NCI-H2107 (cell line): ENCODE measurements at regions not wholly inside any gene's neighbourhood (a gene's known extent, or its start where the extent isn't known, plus 50 kb on each side); places are given as distances from the start of the nearest gene placed in this dataset.
A peak's percentile ranks its signal among the peaks of the same experiment; 100 is the strongest.

ENCODE experiments used
- DNase-seq: peaks from one replicate; lab custom pipeline; 2025; lab: John Stamatoyannopoulos, UW

DNA sequence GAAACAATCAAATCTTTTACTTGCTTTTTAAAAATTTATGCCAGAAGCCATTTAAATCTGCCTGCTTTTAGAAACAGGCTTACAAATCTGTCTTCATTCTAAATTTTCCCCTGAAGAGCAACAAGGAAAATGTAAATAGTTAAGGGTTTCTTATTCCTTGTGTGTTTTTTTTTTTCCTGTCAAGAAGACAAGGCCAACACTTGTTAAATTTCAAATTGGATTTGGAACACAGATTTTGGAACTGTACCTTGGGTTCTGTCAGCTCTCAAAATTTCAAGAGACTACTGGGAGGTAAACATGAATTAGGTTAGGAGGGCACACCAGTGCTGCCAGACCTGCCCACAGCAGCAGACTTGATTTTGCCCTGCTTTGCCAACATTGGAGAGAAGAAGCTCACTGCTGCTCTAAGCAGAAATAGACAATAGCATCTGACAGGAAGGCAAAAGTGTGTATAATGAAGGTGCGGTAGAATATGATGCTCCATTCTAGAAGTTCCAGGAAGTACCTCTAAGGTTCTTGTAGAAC lies 121.7 kb downstream of the NHLRC3 start:
- DNase-seq, result no peak

DNA sequence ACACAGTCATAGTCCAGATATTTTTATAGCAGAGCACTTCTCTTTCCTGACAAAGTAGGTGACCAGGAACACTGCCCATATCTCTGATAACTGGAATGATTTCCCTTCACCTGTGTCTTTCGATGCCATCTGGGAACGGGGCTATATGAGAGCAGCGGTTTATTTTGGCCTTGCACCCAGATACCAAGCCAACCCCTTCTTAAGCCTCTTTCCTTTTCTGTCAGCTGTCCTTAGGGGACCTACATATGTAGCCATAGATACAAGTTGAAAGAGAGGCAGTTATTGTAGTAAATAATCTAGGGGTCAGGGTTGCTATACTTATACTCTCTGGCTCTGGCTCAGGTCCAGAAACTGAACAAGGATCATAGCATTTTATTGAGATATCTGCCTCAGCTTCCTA lies 128.8 kb downstream of the NHLRC3 start:
- DNase-seq, result no peak

DNA sequence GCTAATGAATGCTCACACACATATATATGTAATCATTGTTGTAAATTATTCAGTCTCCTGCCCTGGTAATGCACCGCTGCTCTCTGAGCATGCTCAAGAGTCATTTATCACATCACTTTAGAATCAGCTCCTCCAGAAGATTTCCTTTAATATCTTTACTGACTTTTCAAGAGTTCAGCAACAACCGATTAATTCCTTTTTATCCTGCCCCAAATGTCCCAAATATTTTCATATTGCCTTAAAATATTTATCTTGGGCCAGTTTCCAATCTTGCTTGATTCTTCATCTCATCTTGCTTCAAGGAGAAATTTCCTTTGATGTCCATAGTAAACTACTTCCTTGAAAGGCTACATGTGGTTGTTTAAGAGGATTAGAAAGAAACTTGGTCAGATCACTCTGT lies 132.5 kb downstream of the NHLRC3 start:
- no peak for DNase-seq

GRCh38 chr13:39185326-39185725 lies 147.1 kb downstream of the NHLRC3 start:
- DNase-seq, result no peak

GRCh38 chr13:39186205-39186875 lies 148.1 kb downstream of the NHLRC3 start:
- no peak for DNase-seq

GRCh38 chr13:39189778-39190177 lies 151.5 kb downstream of the NHLRC3 start:
- DNase-seq, result no peak

DNA sequence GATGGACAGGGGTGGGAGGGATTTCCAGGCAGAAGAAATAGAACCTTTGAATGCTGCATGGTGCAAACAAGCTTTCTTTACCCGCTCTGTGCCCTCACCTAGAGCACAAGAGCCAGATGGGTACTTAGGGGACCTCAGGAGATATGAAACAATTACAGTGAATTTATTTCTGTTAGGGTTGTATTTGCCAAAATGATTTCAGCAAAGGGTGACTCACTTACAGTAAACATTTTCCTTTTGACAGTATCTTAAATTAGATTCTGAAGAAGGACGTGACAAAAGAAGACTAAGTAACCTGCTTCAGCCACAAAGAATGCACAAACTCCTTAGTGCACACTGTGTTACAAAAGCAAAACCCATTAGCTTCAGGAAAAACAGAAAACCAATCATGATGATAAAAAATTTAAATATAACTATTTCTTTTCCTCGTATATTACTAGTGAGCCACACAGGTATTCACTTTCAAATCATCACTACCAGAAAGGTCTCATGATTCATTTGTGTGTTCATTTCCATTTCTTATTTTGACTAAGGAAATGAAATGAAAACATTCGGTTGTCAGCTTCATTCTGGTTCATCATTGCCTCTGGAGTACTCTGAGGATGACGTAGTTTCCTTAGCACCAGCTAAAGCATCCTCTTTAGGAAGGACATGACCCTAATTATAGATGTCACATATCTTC lies 158.8 kb downstream of the NHLRC3 start:
- DNase-seq, result peak; percentile 1

GRCh38 chr13:39197647-39198007 lies 159.4 kb downstream of the NHLRC3 start:
- DNase-seq, result no peak

DNA sequence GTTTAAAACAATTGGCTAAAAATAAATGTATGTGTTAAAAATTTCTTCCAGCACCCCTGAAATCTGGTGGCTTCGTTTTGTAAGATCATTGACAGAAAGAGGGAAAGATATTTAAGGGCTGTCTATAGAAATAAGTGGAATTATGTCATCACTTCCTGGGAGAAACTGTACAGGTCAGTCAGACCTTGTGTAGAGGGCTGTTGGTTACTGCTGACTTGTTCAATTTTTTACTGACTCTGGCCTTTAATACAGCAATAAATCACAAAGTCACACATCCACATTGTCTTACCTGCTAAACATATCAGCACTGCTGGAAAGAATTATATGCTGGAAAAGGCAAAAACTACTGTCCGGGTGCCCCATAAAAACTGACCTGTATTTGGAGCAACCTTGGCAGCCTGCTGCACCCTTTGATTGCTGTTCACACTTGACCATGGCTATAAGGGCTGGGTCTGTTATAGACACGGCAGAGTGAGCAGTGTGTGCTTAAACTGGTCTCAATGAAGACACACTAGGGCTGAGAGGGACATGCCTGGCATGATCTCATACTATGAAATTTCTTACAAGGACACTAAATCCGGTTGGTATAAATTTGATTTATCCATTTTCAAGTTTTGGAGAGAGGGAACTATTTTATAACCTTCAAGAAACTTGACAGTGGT lies 162.1 kb downstream of the NHLRC3 start:
- DNase-seq, result no peak

GRCh38 chr13:39201180-39201579 lies 162.9 kb downstream of the NHLRC3 start:
- DNase-seq, result no peak

DNA sequence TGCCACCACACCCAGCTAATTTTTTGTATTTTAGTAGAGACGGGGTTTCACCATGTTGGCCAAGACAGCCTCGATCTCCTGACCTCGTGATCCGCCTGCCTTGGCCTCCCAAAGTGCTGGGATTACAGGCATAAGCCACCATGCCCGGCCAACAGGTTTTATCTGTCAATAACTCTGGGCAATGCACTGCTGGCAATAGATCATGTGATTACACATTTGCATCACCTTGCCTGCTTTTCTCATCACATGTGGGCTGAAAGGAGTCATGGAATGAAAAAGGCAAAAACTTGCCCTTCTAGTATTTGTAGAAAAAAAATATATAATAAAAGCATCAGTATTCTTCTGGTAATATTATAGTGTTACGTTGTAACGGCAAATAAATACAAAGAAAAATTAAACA lies 164.5 kb downstream of the NHLRC3 start:
- no peak for DNase-seq

- DNase-seq, result no peak
Observed at GRCh38 chr13:39208636-39209035, 170.4 kb downstream of the NHLRC3 start.

DNA sequence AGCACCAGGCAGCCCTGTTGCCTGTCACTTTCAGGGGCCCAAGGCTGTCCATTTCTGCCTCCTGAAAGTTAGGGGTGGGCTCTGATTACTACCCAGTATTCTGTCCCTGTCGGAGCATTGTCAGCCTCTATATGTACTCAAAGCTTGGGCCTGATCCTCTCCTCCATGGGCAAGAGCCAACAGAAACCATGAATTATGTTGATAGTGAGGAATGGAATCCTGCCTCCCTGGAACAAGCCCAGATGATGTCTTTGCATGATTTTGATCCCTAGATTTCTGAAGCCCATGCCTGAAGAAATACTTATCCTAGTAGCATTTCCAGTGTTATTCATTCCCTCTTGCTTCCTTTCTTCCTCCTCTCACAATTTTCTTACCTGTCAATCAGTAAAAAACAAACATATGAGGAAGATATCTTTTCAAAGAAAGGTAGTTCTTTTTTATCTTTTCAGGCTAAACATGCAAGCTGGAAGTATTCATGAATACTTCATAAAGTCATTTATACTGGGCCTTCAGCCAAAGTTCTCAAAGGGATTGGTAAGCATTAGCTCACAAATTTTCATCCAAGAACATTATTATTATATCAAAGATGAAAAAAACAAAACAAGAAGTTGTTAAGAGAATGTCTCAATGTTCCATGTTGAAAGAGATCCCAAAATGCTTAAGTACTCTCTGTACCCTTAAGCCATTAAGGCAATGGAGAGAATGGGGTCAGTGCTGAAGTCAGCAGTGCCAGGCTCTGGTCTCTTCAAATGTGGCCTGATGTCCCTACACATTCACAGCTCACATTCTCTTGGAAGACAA lies 171.7 kb downstream of the NHLRC3 start:
- DNase-seq, result no peak

GRCh38 chr13:39210961-39211534 lies 172.8 kb downstream of the NHLRC3 start:
- DNase-seq, result no peak

DNA sequence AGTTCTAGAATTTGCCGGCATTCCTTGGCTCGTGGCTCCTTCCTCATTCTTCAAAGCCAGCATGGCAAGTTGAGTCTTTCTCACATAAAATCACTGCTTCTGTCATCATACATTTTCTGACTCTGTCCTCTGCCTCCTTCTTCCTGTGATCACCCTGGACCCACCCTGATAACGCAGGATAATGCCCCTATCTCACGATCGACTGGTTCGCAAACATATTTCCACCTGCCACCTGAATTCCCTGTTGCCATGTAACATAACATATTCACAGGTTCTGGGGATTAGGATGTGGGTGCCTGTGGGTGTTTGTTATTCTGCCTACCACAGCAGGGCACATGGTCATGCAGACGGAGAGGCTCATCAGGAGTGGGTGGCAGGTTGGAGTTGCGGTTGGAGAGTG lies 177.7 kb downstream of the NHLRC3 start:
- no peak for DNase-seq

DNA sequence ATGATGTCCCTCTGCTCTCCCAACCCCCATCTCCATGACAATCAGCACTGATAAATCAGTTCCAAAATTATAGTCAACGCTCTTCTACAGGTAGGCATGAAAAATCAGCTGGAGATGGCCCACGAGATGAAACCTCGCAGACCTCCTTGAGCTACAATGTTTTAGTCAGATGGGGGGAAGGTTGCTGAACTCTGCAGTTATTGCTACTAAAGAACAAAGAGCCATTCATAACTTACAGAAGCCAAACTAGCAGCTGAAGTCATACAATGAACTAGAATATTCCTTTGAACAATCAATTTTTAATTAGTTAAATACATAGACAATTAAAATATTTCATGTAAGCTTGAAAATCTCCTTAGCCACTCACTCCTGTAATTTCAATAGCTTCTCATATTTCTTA lies 179.2 kb downstream of the NHLRC3 start:
- no peak for DNase-seq

DNA sequence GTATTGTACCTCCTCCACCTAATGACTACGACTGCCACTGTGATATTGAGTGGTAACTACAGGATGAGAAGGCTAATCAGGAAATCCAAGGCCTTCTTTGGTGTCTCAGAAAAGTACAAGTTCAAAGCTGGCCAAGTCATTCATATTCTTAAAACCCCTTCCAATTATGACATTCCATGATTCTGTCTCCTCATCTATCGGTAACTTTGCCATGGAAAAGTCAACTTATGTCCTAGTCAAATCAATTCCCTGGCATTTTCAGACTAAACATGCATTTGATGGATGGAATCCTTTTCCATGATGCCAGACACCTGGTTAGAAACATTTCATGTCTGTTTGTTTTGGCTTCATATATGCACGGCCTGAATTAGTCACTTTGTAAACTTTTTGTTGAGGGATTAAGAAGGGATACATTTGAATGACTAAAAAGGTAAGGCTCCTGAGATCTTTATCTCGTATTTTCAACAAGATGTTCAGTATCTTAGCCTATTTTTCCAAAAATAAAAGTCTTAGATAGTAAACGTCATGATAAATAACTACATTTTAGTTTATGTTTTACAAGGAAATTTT lies 186.5 kb downstream of the NHLRC3 start:
- DNase-seq, result no peak

DNA sequence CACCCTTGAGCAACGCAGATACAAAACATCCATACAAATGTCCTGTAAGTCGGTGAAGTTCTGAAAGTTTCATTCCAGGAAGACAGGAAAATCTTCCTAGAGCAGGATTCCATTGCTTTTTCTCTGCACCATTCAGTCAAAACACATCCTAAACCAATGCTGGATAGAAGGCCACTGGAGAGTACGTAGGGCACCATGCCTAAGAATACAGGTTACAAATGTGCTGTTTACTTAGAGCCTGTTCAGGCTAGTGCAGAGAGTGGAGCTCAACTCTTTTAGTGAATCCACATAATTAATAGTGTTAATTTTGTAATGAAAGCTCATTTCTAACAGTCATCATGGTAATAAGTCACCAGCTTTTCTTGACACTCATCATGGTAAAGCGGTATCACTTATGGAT lies 187.6 kb downstream of the NHLRC3 start:
- DNase-seq, result no peak

- no peak for DNase-seq
Observed at GRCh38 chr13:39226359-39226758, 188.1 kb downstream of the NHLRC3 start.

DNA sequence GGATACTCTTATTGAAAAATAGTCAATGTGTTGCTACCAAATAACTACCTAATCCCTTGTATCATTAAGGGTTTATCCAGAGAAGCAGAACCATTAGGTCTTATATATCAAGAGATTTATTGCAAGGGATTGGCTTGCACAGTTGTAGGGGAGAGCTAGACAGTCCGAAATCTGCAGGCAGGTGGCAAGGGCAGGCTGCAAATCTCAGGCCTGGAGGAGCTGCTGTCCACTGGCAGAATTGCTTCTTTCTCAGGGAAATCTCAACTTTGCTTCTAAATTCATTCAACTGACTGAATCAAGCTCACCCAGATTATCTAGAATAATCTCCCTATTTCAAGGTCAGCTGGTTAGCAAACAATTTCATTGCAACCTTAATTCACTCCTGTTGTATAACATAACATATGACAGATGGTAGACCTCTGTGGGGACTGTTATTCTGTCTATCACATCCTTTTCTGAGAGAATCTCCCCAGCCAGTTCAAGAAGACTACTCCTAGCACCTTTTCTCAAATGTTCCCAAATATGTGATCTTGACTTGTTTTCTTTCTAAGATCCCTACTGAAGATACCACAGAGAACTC lies 194.2 kb downstream of the NHLRC3 start:
- DNase-seq, result no peak

- no peak for DNase-seq
Observed at GRCh38 chr13:39232999-39233398, 194.7 kb downstream of the NHLRC3 start.
